Urothelium cell line (cell line): ENCODE measurements at regions not wholly inside any gene's neighbourhood (a gene's known extent, or its start where the extent isn't known, plus 50 kb on each side); places are given as distances from the start of the nearest gene placed in this dataset.
A peak's percentile ranks its signal among the peaks of the same experiment; 100 is the strongest.
"Not testable (repeated sequence)": the region's sequence is repeated elsewhere in the genome, so short reads cannot be mapped to it uniquely, and the experiment has no call there.

Experiments used
- DNase-seq: peaks from one replicate; pipeline ENCODE4 v3.0.0; 2011; ENCODE audit warnings: low spot score, mixed read lengths
- FAIRE-seq: peaks from 2 replicates; lab custom pipeline; 2011; peaks lifted over from hg19 to GRCh38; lab: Jason Lieb, UNC

DNA sequence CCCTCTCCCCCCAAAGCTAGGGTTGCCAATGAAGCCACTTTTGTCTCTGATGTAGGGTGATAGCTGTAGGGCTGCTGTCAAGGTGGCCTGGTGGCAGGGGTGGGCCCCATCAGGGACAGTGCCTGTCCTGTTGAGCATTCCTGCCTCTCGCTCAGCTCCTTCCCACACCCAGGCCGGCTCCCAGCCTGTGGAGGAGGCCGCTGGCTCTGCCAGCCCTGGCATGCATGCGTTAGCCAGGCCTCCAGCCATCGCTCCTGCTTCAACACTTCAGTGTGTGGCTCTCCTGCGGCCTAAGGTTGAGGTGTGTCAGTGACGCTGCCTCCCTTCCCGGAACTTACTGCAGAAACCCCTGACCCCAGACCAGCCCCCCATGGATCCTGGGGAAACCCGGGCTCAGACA is 194.5 kb downstream of the TBC1D2B start:
- not testable (repeated sequence) for DNase-seq
- peak; percentile 91 for FAIRE-seq

DNA sequence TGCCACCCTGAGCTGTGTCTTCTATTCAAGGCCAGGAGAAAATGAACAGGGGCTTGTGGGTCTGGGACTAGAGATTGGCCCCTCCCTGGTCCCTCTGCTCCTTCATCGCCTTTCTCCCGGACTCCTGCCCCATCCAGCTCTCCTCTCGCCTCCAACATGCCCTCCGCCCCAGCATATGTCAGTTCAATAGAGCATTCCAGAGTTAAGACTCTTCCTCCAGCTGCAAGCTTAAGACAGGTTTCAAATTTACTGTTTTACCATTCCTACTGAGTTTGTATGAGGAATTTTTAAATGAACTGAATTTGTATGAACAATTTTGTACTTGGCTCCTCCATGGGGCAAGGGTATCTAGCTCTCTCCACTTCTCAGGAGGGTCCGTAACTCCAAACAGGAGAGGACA is 195.6 kb downstream of the TBC1D2B start:
- DNase-seq, result no peak
- FAIRE-seq, result no peak

DNA sequence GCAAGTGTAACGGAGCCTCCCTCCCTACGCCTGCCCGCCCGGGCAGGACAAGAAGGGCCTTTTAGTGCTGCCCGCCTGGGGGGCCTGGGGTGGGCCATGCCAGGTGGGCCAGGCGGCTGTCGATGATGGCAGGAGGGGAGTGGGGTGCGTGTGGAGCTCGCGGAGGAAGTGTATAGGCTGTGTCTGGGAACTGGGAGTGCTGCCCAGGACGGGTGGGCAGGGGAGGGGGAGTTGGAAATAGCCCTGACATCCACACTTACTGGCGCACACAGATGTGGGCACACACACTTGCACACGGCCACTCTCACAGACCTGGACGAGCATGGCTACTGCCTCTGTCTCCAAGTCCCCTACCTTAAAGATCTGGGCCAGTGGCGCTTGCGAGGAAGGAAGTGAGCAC is 196.0 kb downstream of the TBC1D2B start:
- peak; percentile 56 for FAIRE-seq
- not testable (repeated sequence) for DNase-seq

DNA sequence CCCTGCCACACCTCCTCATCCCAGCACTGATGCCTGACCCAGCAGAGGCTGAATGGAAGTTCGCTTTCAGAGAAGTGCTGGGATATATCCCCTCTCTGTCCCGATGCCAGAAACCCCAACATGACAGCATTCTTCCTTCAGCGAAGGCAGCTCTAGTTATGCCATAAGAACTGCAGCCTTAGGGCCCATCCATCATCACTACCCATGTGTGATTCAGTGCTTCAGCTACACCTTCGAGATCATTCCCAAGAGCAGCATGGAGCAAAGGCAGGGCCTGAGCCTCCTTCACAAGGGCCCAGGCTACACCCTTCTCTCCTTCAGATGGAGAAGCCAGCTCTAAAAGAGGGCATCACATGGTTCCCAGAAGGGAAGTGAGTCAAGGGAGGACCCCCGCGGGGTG is 198.0 kb downstream of the TBC1D2B start:
- peak; percentile 44 for FAIRE-seq
- DNase-seq, result not testable (repeated sequence)

DNA sequence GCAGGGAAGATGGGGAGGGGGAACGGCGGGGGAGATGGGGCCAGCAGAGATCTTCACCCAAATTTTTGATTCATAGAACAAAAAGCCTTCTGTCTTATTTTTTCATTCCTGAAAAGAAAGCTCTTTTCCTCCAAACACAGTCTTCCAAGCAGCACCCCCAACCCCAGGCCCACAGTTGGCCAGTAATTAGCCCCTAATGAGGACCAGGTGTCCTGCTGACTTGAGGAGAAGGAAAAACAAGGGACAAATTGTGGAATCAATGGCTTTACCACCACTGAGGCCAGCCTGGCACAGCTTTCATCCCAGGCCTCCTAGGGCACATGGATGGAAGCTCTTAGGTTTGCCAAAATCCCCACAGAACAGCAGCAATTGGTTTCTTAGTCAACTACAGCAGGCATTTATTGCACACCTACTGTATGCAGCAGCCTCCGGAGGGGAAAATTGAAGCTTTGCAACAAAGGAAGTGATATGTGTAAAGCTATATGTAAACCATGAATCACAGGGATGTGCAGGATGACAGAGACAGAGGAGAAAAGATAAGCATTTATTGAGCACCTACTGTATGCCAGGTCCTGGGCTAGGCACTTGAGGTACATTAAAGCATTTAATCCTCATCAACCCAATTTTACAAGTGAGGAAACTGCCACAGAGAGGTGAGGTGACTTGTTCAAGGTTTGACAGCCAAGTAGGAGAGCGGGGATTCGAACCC is 199.5 kb downstream of the TBC1D2B start:
- FAIRE-seq (no peak), DNase-seq (no peak)

DNA sequence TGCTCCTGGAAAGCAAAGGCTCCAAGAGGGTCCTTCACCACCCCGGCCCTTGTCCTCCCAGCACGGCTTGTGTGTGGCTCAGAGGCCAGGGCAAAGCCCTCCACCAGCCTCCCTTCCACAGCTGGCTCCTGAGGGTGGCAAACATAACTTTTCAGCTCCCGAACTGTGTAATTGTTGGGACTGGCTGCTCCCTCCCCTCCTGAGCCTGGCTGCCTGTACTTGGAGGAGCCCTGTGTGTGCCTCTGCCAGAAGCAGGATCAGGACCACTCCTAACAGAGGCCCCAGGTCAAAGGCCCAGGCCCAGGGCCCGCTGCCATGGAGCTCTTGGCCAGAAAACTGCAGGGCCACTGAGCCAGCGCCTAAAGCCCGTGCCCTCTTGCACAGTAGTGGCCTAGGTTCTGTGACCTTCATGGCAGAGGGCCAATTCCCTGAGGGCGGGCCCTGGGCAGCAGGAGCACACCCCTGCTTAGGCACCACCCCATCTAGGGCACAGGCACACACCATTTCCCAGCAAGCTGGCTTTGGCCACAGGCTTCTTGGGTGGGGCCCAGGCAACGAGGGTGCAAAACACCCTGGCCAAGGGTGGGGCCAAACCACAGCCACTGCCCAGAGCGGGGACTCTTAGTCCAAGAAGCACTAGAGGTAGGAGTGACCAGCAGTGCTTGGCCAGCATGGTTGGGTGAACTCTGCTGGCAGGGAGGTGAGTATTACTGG is 201.2 kb downstream of the TBC1D2B start:
- not testable (repeated sequence) for DNase-seq

DNA sequence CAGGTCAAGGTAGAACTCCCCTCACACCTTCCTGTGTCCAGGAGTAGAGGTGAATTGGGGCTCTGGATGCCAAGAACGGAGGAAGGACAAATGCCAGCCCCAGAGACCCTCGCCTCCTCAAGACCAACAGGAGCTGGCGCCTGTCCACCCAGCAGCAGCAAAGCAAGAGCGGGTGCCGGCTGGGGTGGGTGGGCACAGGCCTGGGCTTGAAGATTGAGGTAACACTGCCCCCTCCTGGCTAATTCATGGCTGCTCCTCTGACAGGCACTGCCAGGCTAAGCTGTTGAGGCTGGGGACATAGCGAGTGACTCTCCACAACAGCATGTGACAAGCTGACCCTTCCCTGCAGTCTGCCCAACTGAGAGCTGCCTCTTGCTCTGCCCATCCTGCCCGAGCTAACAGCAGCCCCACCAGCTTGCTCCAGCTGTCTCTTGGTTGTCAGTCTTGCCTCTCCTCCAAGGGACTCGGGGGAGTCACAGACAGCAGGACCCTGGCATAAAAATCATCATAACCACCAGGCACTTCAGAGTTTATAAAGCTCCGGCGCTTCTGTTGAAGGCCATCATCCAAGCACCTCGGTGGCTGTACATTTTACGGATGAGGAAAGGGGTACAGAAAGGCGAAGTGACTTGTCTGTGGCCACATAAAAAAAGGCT is 202.3 kb downstream of the TBC1D2B start:
- DNase-seq, result peak; percentile 58
- peak; percentile 91 for FAIRE-seq

More for the DNA sequence above, 201.2 kb downstream of the TBC1D2B start:
- peak; percentile 56 for FAIRE-seq

DNA sequence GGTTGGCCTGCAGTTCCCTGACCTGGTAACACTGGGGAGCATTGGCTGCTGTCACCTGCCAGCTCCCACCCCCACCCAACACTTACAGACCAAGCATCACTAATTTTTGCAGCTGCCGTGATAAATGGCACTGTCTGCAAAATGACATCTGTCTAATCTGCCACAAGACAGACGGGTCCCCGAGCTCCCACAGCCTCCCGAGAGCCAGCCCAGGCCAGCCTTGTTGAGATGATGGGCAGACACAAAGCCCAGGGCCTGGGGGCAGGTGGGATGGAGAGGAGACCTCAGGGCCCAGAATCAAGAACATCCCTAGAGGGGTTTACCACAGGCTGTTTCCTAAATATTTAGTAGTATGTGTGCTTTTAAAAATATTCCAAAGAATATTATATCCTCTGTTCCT is 203.4 kb downstream of the TBC1D2B start:
- no peak for FAIRE-seq
- DNase-seq, result no peak

DNA sequence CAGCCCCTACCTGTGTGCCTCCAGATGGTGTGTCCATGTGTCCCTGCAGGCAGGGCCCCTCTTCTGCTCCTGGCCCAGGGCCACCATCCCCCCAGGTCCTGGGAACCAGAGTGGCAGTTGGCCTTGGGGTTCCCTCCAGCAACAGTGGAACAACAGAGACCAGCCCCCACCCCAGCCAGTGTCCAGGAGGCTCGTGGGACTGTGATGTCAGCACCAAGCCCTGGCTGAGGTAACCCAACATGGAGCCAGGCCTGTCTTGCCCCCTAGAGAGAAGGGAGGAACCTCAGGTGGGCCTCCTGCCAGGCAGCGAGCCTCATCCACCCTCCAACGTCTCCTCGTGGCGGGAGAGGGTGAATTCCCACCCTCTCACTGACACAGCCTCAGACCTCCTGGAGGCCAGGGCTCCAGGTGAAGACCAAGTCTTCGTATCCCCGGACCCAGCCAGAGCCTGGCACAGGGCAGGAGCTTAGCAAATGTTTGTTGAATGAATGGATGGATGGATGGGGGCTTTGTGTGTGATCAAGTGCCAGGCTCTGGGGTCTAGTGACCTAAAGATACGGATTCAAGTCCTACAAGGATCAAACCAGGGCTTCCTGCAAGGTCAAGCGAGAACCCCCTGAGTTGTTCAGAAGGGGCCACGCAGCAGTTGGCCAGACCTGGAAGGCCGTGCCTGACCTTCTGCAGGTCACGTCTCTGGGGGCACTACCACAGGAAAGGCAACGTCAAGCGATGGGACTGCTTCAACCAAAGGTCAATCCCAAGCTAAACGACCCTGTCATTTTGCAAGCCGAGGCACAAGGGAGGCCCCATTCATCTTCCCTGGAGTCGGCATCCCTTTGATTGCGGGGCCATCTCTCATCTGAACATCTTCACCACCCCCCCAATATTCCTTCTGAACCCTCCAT is 204.7 kb downstream of the TBC1D2B start:
- FAIRE-seq, DNase-seq: not testable (repeated sequence)

DNA sequence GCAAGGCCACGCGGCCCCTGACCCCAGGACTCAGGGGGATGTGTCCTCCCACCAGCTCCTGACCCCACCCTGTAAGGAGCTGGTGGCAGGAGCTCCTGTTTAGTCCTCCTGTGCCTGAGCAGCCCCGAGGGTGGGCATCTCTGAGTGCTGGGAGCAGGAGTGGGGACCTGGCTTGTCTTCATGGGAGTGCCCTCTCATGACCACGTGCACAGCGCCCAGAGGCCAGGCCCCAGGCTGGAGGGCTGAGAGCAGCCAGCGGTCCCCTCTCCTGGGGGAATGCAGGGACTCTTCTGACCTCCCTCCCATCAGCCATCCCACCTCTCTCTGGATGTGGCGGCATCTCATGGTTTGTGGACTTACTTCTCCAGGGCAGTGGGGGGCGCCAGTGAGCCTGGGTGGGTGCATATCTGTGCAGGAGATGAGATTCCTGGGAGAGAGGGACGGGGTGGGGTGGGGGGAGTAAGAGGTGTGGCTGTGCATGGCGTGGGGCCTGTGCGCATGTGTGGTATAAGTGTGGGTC is 205.6 kb downstream of the TBC1D2B start:
- FAIRE-seq (no peak), DNase-seq (no peak)

DNA sequence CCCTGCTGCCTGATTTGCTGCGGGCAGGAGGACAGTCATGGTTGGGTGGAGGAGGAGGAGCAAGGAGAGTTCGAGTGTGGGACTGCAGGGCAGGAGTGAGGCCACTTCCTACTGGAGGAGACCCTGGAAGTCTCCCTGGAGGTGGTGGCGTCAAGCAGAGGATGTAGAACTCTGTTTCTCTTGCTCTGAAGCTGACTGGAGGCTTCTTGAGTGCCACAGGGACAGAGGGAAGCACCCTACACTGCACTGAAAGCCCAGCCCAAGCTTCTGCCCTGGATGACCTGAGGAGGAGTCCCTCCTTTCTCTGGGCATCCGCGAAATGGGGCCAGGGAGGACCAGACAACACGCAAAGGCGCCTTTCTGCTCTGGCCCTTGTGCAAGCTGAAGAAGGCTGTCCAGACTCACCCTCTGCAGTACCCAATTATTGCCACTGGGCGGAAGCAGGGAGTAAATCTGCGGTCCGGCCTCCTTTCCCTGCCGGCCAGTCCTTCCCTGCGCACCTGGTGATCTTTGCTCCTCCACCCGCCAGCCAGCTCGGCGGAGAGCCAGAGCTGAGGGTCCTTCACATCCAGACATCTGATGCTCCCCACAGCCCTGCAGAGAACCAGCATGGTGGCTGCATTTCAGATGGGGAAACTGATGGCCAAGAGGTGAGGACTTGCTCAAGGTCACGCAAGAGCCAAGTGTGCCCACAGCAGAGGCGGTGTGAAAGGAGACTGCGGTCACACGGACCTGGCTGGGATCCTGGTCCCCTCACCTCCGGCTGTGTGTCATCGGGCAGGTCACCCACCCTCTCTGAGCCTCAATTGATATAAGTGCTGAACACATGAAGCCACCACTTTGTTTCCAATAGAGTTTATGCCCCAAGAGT is 207.1 kb downstream of the TBC1D2B start:
- FAIRE-seq (peak; percentile 90), DNase-seq (peak; percentile 81)

DNA sequence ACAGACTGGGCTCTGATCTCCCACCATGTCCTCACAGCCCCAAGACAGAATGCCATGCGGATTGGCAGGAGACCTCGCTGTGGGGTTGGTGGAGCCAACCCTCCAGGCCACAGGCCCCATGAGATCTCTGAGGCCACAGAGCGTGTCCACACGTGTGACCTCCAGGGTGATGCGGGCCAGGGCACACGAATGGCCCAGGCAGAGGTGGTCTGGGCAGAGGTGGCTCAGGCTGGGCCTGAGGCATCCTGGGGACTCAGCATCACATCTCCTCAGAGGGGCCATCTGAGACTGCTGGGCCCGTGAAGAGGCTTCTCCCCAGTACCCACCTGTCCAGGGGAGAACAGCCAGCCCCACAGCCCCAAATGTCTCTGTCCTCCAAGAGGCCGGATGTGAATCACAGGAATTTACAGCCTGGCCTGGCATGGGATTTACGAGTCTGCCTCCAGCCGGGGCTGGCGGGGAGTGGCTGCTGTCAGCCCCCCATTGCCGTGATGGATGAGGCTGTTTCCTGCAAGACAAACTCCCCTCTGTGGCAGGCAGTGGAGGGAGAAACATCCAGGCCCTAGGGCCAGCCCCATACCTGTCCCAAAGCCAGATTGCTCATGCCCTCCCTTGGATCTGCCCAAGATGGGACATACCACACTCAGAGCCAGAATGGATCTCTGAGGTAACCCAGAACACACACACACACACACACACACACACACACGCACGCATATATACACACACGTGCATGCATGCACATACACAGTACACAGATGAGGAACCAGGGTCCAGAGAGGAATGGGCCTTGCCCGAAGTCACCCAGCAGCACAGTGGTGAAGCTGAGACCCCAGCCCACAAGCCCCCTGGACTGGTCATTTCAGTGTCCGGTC is 208.3 kb downstream of the TBC1D2B start:
- FAIRE-seq (peak; percentile 89), DNase-seq (peak; percentile 72)

DNA sequence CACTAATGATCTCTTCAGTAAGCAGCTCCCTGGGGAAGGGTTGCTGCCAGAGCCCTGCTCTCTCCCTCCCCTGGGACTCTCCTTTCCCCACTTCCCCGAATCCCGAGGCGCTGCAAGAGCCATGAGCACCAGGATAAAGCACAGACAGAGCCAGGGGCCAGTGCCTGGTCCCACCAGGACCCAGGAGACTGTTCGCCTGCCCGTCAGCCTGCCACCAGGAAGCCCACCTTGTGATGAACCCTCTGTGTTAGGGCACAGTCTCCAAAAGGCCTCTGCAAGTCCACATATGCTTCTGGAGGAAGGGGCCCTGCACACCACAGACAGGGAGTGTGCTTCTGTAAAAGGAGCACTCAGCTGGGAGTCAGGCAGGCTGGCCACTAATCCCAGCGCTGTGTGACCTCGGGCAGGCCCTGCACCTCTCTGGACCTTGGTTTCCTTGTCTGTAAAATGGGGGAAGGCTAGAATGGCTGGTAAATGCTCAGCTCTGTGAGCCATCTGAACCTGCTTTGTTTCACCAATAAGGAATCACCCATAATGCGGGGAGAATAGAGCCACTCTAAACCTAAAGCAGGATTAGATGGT is 209.4 kb downstream of the TBC1D2B start:
- FAIRE-seq, result peak; percentile 89

DNA sequence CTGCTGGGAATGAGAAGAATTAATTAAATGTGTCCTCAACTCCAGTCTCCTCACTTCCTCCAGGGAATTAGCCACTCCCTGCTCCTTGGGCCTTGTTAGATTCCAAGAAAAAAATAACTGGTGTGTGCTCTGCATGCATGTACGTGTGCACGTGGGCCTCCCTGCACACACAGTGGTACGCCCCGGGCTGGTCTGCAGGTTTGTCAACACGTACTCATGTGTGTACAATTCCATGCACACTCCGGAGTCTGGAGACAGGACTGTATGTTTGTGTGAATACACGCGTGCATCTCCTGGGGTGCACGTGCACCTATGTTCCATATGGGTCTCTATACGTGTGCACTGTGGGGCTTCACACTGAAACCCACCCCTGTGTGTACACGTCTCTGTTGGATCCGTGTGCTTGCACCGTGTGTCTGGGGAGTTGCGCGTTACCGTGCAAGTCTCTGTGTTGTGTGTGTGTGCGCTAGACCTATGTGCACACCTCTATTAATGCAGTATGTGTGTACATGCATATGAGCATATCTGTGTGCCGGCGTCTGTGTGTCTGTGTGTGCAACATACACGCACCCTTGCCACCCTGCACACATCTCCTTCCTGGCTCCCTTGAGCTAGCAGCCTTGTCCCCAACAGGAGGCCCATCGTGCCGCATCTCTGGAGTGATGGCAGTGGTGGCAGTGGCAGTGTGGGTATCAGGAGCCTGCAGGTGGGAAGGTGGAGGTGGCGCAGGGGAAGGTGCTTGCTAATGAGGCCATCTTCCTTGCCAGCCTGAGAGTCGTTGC is 210.1 kb downstream of the TBC1D2B start:
- DNase-seq, result no peak

More for the DNA sequence above, 209.4 kb downstream of the TBC1D2B start:
- DNase-seq, result not testable (repeated sequence)

DNA sequence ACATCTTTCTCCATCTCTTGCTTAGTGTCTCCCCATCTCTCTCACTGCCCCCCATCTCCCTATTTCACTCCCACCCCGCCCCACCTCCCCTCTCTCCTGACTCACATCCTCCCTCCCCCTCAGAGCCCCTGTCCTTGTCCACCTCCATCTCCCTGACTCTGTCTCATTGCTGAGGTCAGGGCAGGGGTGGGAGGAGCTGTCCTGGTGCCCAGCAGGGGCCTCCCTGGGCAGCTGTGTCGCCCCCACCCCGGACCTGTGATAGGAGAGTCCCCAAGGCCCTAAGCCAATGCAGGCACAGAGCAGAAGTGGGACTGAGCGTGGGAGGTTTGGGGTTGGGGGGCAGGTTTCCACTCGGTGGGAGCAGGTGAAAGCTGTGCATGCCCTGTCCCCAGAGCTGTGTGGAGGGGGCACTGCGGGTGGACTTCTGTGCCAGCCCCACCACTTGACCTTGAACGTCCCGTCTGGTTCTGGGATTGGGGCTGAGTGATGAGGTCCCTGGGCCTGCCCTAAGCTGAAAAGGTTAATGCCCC is 210.8 kb downstream of the TBC1D2B start:
- FAIRE-seq, result peak; percentile 93

More for the DNA sequence above, 210.1 kb downstream of the TBC1D2B start:
- peak; percentile 91 for FAIRE-seq

DNA sequence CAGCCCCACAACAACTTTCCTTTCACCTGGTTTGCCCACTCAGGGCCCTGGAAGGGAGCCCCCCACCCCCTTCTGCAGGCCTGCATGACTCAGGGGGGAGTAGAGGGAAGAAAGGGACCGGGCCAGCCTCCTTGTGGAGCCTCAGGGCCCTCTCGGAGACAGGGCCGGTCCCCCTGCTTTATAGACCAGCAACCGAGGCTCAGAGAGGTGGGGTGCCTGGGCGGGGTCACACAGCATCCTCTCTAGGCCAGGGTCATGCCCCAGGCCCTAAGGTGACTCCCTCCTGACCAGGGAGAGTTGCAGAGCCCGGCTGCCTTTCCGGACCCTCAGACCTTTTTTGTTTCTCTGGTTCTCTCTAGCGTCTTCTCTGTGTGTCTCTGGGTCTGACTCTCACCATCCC is 211.3 kb downstream of the TBC1D2B start:
- DNase-seq (no peak), FAIRE-seq (no peak)

More for the DNA sequence above, 210.8 kb downstream of the TBC1D2B start:
- no peak for DNase-seq

DNA sequence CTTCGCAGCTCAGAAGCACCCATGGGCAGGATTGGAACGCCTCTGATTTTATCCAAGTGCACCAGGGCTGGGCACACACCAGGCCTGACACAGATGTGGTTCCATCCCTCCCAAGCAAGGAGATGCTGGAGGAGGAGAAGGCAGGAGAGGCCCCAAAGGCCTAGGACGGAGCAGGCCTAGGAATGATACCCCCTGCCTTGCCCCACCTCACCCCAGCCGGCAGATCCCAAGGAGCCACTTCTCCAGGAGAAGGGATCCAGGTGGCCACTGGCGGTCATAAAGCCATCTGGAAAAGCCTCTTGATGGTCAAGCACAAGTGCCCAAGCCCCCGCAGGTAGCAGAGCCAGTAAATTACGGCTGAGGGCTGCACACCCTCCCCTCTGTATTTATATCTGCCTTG is 211.8 kb downstream of the TBC1D2B start:
- FAIRE-seq (no peak), DNase-seq (no peak)
